Panc1 (cell line): ENCODE measurements at regions not wholly inside any gene's neighbourhood (a gene's known extent, or its start where the extent isn't known, plus 50 kb on each side); places are given as distances from the start of the nearest gene placed in this dataset.

Experiments
- POLR2AphosphoS5 ChIP-seq: IDR thresholded peaks from 2 replicates; pipeline ENCODE4 v1.6.1; 2012; ENCODE audit warnings: mild to moderate bottlenecking, low read depth, low read length, moderate library complexity
- TF ChIP-seq, protein P1 (sequence below): fragments of 450-650 bp; IDR thresholded peaks from 2 replicates; pipeline ENCODE4 v1.5.1; 2017; ENCODE audit warnings: mild to moderate bottlenecking
- TF ChIP-seq, protein P2 (sequence below), 2 experiments: IDR thresholded peaks; 2 replicates each; pipeline ENCODE4 v1.6.1; 2011 to 2012; ENCODE audit warnings: low read depth in 2 of 2, control low read depth in 1 of 2, low read length in 1 of 2, mild to moderate bottlenecking in 1 of 2, moderate library complexity in 1 of 2; ENCODE audit not compliant: insufficient read depth in 1 of 2

DNA sequence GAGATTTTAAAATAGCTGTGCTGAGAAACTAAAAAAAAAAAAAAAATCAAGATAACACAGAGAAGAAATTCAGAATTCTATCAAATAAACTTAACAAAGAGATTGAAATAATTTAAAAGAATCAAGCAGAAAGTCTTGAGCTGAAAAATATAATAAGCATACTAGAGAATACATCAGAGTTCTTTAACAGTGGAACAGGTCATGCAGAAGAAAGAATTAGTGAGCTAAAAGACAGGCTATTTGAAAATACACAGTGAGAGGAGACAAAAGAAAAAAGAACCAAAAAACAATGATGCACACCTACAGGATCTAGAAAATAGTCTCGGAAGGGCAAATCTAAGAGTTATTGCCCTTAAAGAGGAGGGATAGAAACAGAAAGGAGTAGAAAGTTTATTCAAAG lies 548.1 kb downstream of the ADCYAP1 start:
- TF ChIP-seq, protein P1, sequence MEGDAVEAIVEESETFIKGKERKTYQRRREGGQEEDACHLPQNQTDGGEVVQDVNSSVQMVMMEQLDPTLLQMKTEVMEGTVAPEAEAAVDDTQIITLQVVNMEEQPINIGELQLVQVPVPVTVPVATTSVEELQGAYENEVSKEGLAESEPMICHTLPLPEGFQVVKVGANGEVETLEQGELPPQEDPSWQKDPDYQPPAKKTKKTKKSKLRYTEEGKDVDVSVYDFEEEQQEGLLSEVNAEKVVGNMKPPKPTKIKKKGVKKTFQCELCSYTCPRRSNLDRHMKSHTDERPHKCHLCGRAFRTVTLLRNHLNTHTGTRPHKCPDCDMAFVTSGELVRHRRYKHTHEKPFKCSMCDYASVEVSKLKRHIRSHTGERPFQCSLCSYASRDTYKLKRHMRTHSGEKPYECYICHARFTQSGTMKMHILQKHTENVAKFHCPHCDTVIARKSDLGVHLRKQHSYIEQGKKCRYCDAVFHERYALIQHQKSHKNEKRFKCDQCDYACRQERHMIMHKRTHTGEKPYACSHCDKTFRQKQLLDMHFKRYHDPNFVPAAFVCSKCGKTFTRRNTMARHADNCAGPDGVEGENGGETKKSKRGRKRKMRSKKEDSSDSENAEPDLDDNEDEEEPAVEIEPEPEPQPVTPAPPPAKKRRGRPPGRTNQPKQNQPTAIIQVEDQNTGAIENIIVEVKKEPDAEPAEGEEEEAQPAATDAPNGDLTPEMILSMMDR = no peak
- TF ChIP-seq POLR2AphosphoS5 = no peak
- TF ChIP-seq, protein P2, sequence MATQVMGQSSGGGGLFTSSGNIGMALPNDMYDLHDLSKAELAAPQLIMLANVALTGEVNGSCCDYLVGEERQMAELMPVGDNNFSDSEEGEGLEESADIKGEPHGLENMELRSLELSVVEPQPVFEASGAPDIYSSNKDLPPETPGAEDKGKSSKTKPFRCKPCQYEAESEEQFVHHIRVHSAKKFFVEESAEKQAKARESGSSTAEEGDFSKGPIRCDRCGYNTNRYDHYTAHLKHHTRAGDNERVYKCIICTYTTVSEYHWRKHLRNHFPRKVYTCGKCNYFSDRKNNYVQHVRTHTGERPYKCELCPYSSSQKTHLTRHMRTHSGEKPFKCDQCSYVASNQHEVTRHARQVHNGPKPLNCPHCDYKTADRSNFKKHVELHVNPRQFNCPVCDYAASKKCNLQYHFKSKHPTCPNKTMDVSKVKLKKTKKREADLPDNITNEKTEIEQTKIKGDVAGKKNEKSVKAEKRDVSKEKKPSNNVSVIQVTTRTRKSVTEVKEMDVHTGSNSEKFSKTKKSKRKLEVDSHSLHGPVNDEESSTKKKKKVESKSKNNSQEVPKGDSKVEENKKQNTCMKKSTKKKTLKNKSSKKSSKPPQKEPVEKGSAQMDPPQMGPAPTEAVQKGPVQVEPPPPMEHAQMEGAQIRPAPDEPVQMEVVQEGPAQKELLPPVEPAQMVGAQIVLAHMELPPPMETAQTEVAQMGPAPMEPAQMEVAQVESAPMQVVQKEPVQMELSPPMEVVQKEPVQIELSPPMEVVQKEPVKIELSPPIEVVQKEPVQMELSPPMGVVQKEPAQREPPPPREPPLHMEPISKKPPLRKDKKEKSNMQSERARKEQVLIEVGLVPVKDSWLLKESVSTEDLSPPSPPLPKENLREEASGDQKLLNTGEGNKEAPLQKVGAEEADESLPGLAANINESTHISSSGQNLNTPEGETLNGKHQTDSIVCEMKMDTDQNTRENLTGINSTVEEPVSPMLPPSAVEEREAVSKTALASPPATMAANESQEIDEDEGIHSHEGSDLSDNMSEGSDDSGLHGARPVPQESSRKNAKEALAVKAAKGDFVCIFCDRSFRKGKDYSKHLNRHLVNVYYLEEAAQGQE (IDR thresholded peaks at IDR 0.05; ENCODE audit: insufficient read depth in 1 of 2, low read depth in 2 of 2, low read length in 1 of 2) = no peak
